ENCODE measurements at regions not wholly inside any gene's neighbourhood (a gene's known extent, or its start where the extent isn't known, plus 50 kb on each side); places are given as distances from the start of the nearest gene placed in this dataset.

- TF ChIP-seq CTCF (IDR thresholded peaks at IDR 0.05) (no peak), POLR2A (IDR thresholded peaks at IDR 0.05) (no peak)
Measured at GRCh38 chr9:90340421-90340820, 302.2 kb downstream of the DIRAS2 start.
